Sciatic nerve (tissue), 2 donors: ENCODE measurements at regions not wholly inside any gene's neighbourhood (a gene's known extent, or its start where the extent isn't known, plus 50 kb on each side); places are given as distances from the start of the nearest gene placed in this dataset.

Experiments used
- ATAC-seq: fragments of 200-7000 bp; cut with Tn5 transposase; one replicate; pipeline ENCODE4 v1.9.1; 2020; ENCODE audit warnings: mild to moderate bottlenecking, moderate library complexity
- DNase-seq: peaks from one replicate; pipeline ENCODE4 v3.0.0-alpha.2; 2020; ENCODE audit warnings: low spot score
- intact Hi-C: fragments of 100-400 bp; cut with DNase I; formaldehyde crosslinking; loops from one replicate; pipeline ENCODE4 v1.14.2; 2022
- donor health status: DM: no; HTN: no; CAD: no.
- donor health status: DM: no; HTN: no; CAD: no.

GRCh38 chr18:76259096-76259495 is 235.9 kb downstream of the ZNF516 start:
- ATAC-seq (peak; percentile 11), DNase-seq (no peak)
- intact Hi-C loops = no loop called here

GRCh38 chr18:76258209-76258608 is 236.8 kb downstream of the ZNF516 start:
- DNase-seq (no peak), ATAC-seq (no peak)
- intact Hi-C loops = no loop called here

GRCh38 chr18:76255070-76255683 is 239.9 kb downstream of the ZNF516 start:
- ATAC-seq (no peak), DNase-seq (no peak)
- intact Hi-C loops = no loop called here

- no peak for DNase-seq
- intact Hi-C loops = no loop called here
- ATAC-seq = no peak
These were observed 242.2 kb downstream of the ZNF516 start for GRCh38 chr18:76252880-76253279.

- no peak for DNase-seq
- intact Hi-C loops = no loop called here
- no peak for ATAC-seq
These were observed 242.9 kb downstream of the ZNF516 start for GRCh38 chr18:76252139-76252538.

- ATAC-seq = no peak
- intact Hi-C loops = no loop called here
- no peak for DNase-seq
These were observed 243.4 kb downstream of the ZNF516 start for GRCh38 chr18:76251691-76252090.

- DNase-seq = no peak
- ATAC-seq = no peak
- intact Hi-C loops = no loop called here
These were observed 248.5 kb downstream of the ZNF516 start for GRCh38 chr18:76246590-76246989.

GRCh38 chr18:76234676-76235060 is 260.4 kb downstream of the ZNF516 start:
- ATAC-seq (peak; percentile 46), DNase-seq (no peak)
- intact Hi-C loops = no loop called here

GRCh38 chr18:76233876-76234675 is 261.0 kb downstream of the ZNF516 start:
- no peak for ATAC-seq
- DNase-seq = no peak
- intact Hi-C loops = no loop called here

- ATAC-seq = no peak
- intact Hi-C loops = no loop called here
- DNase-seq = no peak
These were observed 261.6 kb downstream of the ZNF516 start for GRCh38 chr18:76233406-76233805.

- intact Hi-C loops = no loop called here
- ATAC-seq (no peak), DNase-seq (no peak)
These were observed 262.3 kb downstream of the ZNF516 start for GRCh38 chr18:76232779-76233178.

GRCh38 chr18:76232010-76232409 is 263.0 kb downstream of the ZNF516 start:
- intact Hi-C loops = no loop called here

GRCh38 chr18:76231402-76231801 is 263.6 kb downstream of the ZNF516 start:
- no peak for ATAC-seq
- DNase-seq = no peak
- intact Hi-C loops = no loop called here

More at GRCh38 chr18:76232010-76232409, 263.0 kb downstream of the ZNF516 start:
- ATAC-seq (no peak), DNase-seq (no peak)

- intact Hi-C loops = no loop called here
- ATAC-seq (no peak), DNase-seq (no peak)
These were observed 264.3 kb downstream of the ZNF516 start for GRCh38 chr18:76230791-76231190.

- DNase-seq = no peak
- ATAC-seq = no peak
- intact Hi-C loops = no loop called here
These were observed 266.3 kb downstream of the ZNF516 start for GRCh38 chr18:76228716-76229115.

GRCh38 chr18:76227759-76228158 is 267.3 kb downstream of the ZNF516 start:
- DNase-seq (no peak), ATAC-seq (no peak)
- intact Hi-C loops = no loop called here

- ATAC-seq (peak; percentile 80), DNase-seq (no peak)
- intact Hi-C loops = no loop called here
These were observed 271.6 kb downstream of the ZNF516 start for GRCh38 chr18:76223403-76223802.

- intact Hi-C loops = no loop called here
- ATAC-seq (no peak), DNase-seq (no peak)
These were observed 276.0 kb downstream of the ZNF516 start for GRCh38 chr18:76219023-76219422.

- ATAC-seq (no peak), DNase-seq (no peak)
- intact Hi-C loops = no loop called here
These were observed 278.9 kb downstream of the ZNF516 start for GRCh38 chr18:76216096-76216495.

GRCh38 chr18:76213991-76214390 is 281.1 kb downstream of the ZNF516 start:
- no peak for DNase-seq
- no peak for ATAC-seq
- intact Hi-C loops = no loop called here

- DNase-seq (no peak), ATAC-seq (no peak)
- intact Hi-C loops = no loop called here
These were observed 282.1 kb downstream of the ZNF516 start for GRCh38 chr18:76212960-76213359.
